K562 (cell line): ENCODE measurements at regions not wholly inside any gene's neighbourhood (a gene's known extent, or its start where the extent isn't known, plus 50 kb on each side); places are given as distances from the start of the nearest gene placed in this dataset.

Experiments
- ATAC-seq: fragments of 200-7000 bp; cut with Tn5 transposase; 3 replicates; pipeline ENCODE4 v1.9.1; 2020; ENCODE audit warnings: moderate library complexity
- BruUV-seq: library from RNA; stranded (reverse); fragments of 400-500 nt; replicated peaks from 2 replicates; lab custom pipeline; 2021; lab: Mats Ljungman, UMichigan
- CTCF ChIA-PET: fragments of 300-600 bp; formaldehyde crosslinking; extraction: SDS; loops from one replicate; lab custom pipeline; 2021; ENCODE audit warnings: low intra/inter-chr PET ratio; lab: Yijun Ruan, JAX
- POLR2A ChIA-PET: fragments of 300-600, 350-650 bp; sonication (Branson Sonifier 250); formaldehyde crosslinking; extraction: SDS; loops from one replicate; lab custom pipeline; 2021; ENCODE audit warnings: antibody characterized with exemption, inconsistent platforms; lab: Yijun Ruan, JAX
- DNase-seq, 4 experiments: peaks; one replicate each; pipeline versions ENCODE4 v3.0.0 to v3.0.0-alpha.2; 2011 to 2018; ENCODE audit warnings: low spot score in 3 of 4, mixed read lengths in 3 of 4; ENCODE audit errors: extremely low read depth in 1 of 4
- FAIRE-seq: peaks from 2 replicates; lab custom pipeline; 2011; peaks lifted over from hg19 to GRCh38; lab: Jason Lieb, UNC
- H2AFZ ChIP-seq: 2 replicates; pipeline ENCODE4 v1.6.0; 2011; ENCODE audit warnings: low read depth, low read length, control low read depth, inconsistent platforms
- H3K27ac ChIP-seq: fragments of 200-600 bp; 3 replicates; pipeline ENCODE4 v1.8.0; 2011; ENCODE audit warnings: low read depth, mild to moderate bottlenecking, control low read depth, inconsistent platforms, low read length, moderate library complexity, mixed read lengths; ENCODE audit errors: extremely low read depth
- H3K27me3 ChIP-seq, 2 experiments: fragments of 300-600 bp in 1 of 2; 2 replicates in 1 of 2; 3 replicates in 1 of 2; pipeline versions ENCODE4 v1.6.0 to v1.8.0; 2011; ENCODE audit warnings: inconsistent platforms in 2 of 2, low read length in 2 of 2, mild to moderate bottlenecking in 1 of 2, mixed read lengths in 1 of 2, moderate library complexity in 1 of 2; ENCODE audit not compliant: control insufficient read depth in 2 of 2, insufficient read depth in 2 of 2
- H3K36me3 ChIP-seq: fragments of 300-600 bp; 3 replicates; pipeline ENCODE4 v1.8.0; 2011; ENCODE audit warnings: mild to moderate bottlenecking, low read length, inconsistent platforms; ENCODE audit not compliant: control insufficient read depth, insufficient read depth
- H3K4me1 ChIP-seq, 2 experiments: fragments of 200-600 bp in 1 of 2; replicated peaks in 1 of 2; 2 replicates in 1 of 2; 3 replicates in 1 of 2; pipeline versions ENCODE4 v1.5.1 to v1.8.0; 2011; ENCODE audit warnings: inconsistent platforms in 2 of 2, low read length in 2 of 2, mild to moderate bottlenecking in 1 of 2, mixed read lengths in 1 of 2, moderate library complexity in 1 of 2; ENCODE audit not compliant: control insufficient read depth in 2 of 2, insufficient read depth in 2 of 2
- H3K4me2 ChIP-seq: 2 replicates; pipeline ENCODE4 v1.6.1; 2011; ENCODE audit warnings: low read length, control low read depth, inconsistent platforms, mixed read lengths; ENCODE audit not compliant: insufficient read depth
- H3K4me3 ChIP-seq: fragments of 200-600 bp; sonication (generic), shearing (Covaris generic); 2 replicates; pipeline ENCODE4 v1.5.1; 2016; ENCODE audit warnings: control low read depth, inconsistent platforms
- H3K79me2 ChIP-seq: fragments of 200-600 bp; 3 replicates; pipeline ENCODE4 v1.8.0; 2011; ENCODE audit warnings: low read length, inconsistent platforms; ENCODE audit not compliant: control insufficient read depth, insufficient read depth
- H3K9ac ChIP-seq, 2 experiments: 2 replicates each; pipeline versions ENCODE4 v1.6.0 to v1.6.1; 2011; ENCODE audit warnings: low read depth in 2 of 2, low read length in 2 of 2, control low read depth in 1 of 2, inconsistent platforms in 1 of 2, mild to moderate bottlenecking in 1 of 2, mixed read lengths in 1 of 2; ENCODE audit not compliant: insufficient read depth in 1 of 2
- H3K9me1 ChIP-seq: one replicate; pipeline ENCODE4 v1.6.0; 2011; ENCODE audit warnings: inconsistent platforms, mild to moderate bottlenecking, low read length, moderate library complexity; ENCODE audit not compliant: control insufficient read depth, insufficient read depth
- H3K9me3 ChIP-seq: replicated peaks from 2 replicates; pipeline ENCODE4 v1.5.1; 2011; ENCODE audit warnings: low read depth, low read length, inconsistent platforms; ENCODE audit not compliant: control insufficient read depth, insufficient read depth
- H4K20me1 ChIP-seq: replicated peaks from 2 replicates; pipeline ENCODE4 v1.6.1; 2011; ENCODE audit warnings: low read length, inconsistent platforms, mixed read lengths; ENCODE audit not compliant: control insufficient read depth, insufficient read depth
- CHD1 ChIP-seq: fragments of 200-600 bp; sonication (generic); IDR thresholded peaks from one replicate; pipeline ENCODE4 v1.6.1; 2012; ENCODE audit warnings: mild to moderate bottlenecking, moderate library complexity, low read length, inconsistent platforms
- CSDE1 ChIP-seq, 2 experiments: fragments of 450-650 bp; IDR thresholded peaks; 2 replicates each; pipeline ENCODE4 v1.6.1; 2016; ENCODE audit warnings: mild to moderate bottlenecking in 1 of 2
- DACH1 ChIP-seq: fragments of 450-650 bp; IDR thresholded peaks from 2 replicates; pipeline ENCODE4 v1.6.1; 2018; ENCODE audit not compliant: partially characterized antibody
- FOXA3 ChIP-seq, 2 experiments: fragments of 450-650 bp in 1 of 2; sonication (generic) in 1 of 2; formaldehyde crosslinking; IDR thresholded peaks in 1 of 2; conservative IDR thresholded peaks in 1 of 2; 2 replicates each; pipeline versions ENCODE4 v1.4.0 to v1.8.0; 2020 to 2022; ENCODE audit warnings: mild to moderate bottlenecking in 2 of 2, missing genetic modification reagents in 1 of 2
- KDM5B ChIP-seq: fragments of 200-600 bp; sonication (generic); IDR thresholded peaks from 2 replicates; pipeline ENCODE4 v1.6.1; 2012; ENCODE audit warnings: low read depth, mild to moderate bottlenecking, moderate library complexity, low read length, control low read depth, inconsistent platforms; ENCODE audit not compliant: insufficient replicate concordance
- L3MBTL2 ChIP-seq: fragments of 450-650 bp; IDR thresholded peaks from 2 replicates; pipeline ENCODE4 v1.6.1; 2016; ENCODE audit warnings: mild to moderate bottlenecking, moderate library complexity
- NFYB ChIP-seq: IDR thresholded peaks from 2 replicates; pipeline ENCODE4 v1.6.1; 2011; ENCODE audit warnings: mild to moderate bottlenecking, moderate library complexity; ENCODE audit not compliant: insufficient read length; ENCODE audit errors: extremely low read depth
- NONO ChIP-seq, 2 experiments: fragments of 200-400 bp in 1 of 2; fragments of 450-650 bp in 1 of 2; formaldehyde crosslinking in 1 of 2; IDR thresholded peaks; 2 replicates each; pipeline ENCODE4 v1.6.1; 2017; ENCODE audit warnings: low read depth in 2 of 2, mild to moderate bottlenecking in 2 of 2, moderate library complexity in 2 of 2, low read length in 1 of 2
- NR4A1 ChIP-seq, 2 experiments: fragments of 250-450 bp in 1 of 2; fragments of 450-650 bp in 1 of 2; sonication (Bioruptor Pico) in 1 of 2; IDR thresholded peaks; 2 replicates each; pipeline versions ENCODE4 v1.4.0 to v1.6.1; 2016 to 2020; ENCODE audit warnings: mild to moderate bottlenecking in 2 of 2, missing compliant biosample characterization in 1 of 2, missing genetic modification characterization in 1 of 2, moderate library complexity in 1 of 2
- POLR2AphosphoS2 ChIP-seq: IDR thresholded peaks from 2 replicates; pipeline ENCODE4 v1.6.1; 2012; ENCODE audit warnings: low read length, improper control_type of control experiment
- RBM22 ChIP-seq: fragments of 200-400 bp; formaldehyde crosslinking; IDR thresholded peaks from 2 replicates; pipeline ENCODE4 v1.6.1; 2018; ENCODE audit warnings: low read length, low read depth; ENCODE audit not compliant: poor library complexity, severe bottlenecking
- ZFP1 ChIP-seq: fragments of 450-650 bp; formaldehyde crosslinking; IDR thresholded peaks from 2 replicates; pipeline ENCODE4 v1.4.0; 2020; ENCODE audit warnings: mild to moderate bottlenecking, mixed read lengths
- ZNF253 ChIP-seq: fragments of 250-450 bp; sonication (Bioruptor Pico); conservative IDR thresholded peaks from 2 replicates; pipeline ENCODE4 v1.6.1; 2021; ENCODE audit warnings: mild to moderate bottlenecking
- ZNF274 ChIP-seq: IDR thresholded peaks from 2 replicates; pipeline ENCODE4 v1.6.1; 2011; ENCODE audit warnings: low read depth, mild to moderate bottlenecking, low read length, moderate library complexity, borderline replicate concordance
- ZNF57 ChIP-seq: fragments of 450-650 bp; formaldehyde crosslinking; IDR thresholded peaks from 2 replicates; pipeline ENCODE4 v1.4.0; 2020; ENCODE audit warnings: mild to moderate bottlenecking, moderate library complexity
- WGBS: fragments of 100-300 bp; shearing (Covaris generic); methylation state at CpG from one replicate; pipeline ENCODE4 v1.1.6; 2016; ENCODE audit warnings: low coverage, mixed read lengths; ENCODE audit not compliant: insufficient coverage; ENCODE audit errors: missing lambda C conversion rate; 5-methylcytosine and 5-hydroxymethylcytosine counted together
- in situ Hi-C: fragments of 300-500 bp; cut with MboI; formaldehyde crosslinking; loops from 4 replicates; pipeline ENCODE4 v1.15.0; 2018; ENCODE audit warnings: inconsistent platforms, mixed read lengths
- intact Hi-C: fragments of 100-400 bp; cut with micrococcal nuclease; formaldehyde crosslinking; loops from 2 replicates; pipeline ENCODE4 v1.14.2; 2022

DNA sequence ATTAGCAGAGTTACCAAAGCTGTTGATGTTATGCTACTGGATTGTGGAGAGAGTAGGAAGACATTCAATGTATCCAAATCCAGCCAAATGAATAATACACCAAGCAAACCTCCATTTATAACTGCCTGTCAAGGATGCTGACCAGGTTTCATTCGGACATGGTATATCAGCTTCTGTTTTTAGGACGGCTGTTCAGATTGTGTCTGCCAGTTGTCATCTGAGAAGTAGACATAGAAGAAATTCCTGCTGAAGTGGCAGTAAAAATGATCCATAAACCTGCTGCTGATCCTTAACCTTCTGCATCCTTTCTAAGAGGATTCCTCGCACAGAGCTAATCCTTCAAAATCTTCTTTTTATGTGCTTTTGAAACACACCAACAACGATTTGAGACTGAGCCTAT, 663.6 kb upstream of the PLXNA2 start:
- Histone ChIP-seq H3K9ac (no peak overlapping the region), H2AFZ (no peak overlapping the region), H3K4me1 (no peaks in the 10 kb centered on the region), H3K36me3 (no peaks in the 10 kb centered on the region), H3K27ac (no peak overlapping the region), H4K20me1 (no peaks in the 10 kb centered on the region), H3K4me3 (no peak overlapping the region), H3K27me3 (no peaks in the 10 kb centered on the region), H3K4me2 (no peak overlapping the region), H3K9me3 (no peaks in the 10 kb centered on the region; the same call in 1 of the 2 replicates), H3K9me1 (no peaks in the 10 kb centered on the region), H3K79me2 (no peaks in the 10 kb centered on the region)
- FAIRE-seq: no peak
- intact Hi-C loops: no loop called here
- DNase-seq: no peak
- in situ Hi-C loops: no loop called here
- no peak for ATAC-seq
- ChIA-PET CTCF (no interaction called here), POLR2A (no interaction called here)
- no peak for TF ChIP-seq ZNF253 (CRISPR knock-in tag)
- no peak for TF ChIP-seq CSDE1 (IDR thresholded peaks at IDR 0.05)
- no peak for TF ChIP-seq NFYB
- no peak for TF ChIP-seq FOXA3 (CRISPR knock-in tag; conservative IDR thresholded peaks at IDR 0.05 in 1 of 2, IDR thresholded peaks at IDR 0.05 in 1 of 2)
- TF ChIP-seq DACH1: no peak
- TF ChIP-seq ZNF274: no peak
- TF ChIP-seq POLR2AphosphoS2: no peak
- no peak for TF ChIP-seq L3MBTL2
- TF ChIP-seq KDM5B: no peak
- TF ChIP-seq CHD1: no peak
- no peak for TF ChIP-seq RBM22
- TF ChIP-seq NONO (IDR thresholded peaks at IDR 0.05; ENCODE audit: low read depth in 2 of 2, low read length in 1 of 2): no peak
- TF ChIP-seq ZNF57 (CRISPR knock-in tag): no peak
- TF ChIP-seq ZFP1: no peak
- no peak for TF ChIP-seq NR4A1 (CRISPR knock-in tag; IDR thresholded peaks at IDR 0.05)
- no peak for TF ChIP-seq NR4A1 (tag; IDR thresholded peaks at IDR 0.05)
- WGBS: 3% methylated on average over 4 of the region's 4 CpGs
- no TSS peak for BruUV-seq
